CD4-positive, alpha-beta memory T cell (primary cell): ENCODE measurements at regions not wholly inside any gene's neighbourhood (a gene's known extent, or its start where the extent isn't known, plus 50 kb on each side); places are given as distances from the start of the nearest gene placed in this dataset.

Experiments
- CTCF ChIA-PET: fragments of 350-600 bp; sonication (Branson Sonifier 250); formaldehyde crosslinking; loops from one replicate; lab custom pipeline; 2021; ENCODE audit warnings: inconsistent platforms; ENCODE audit not compliant: partially characterized antibody; lab: Charles Lee
- POLR2A ChIA-PET: fragments of 350-600 bp; sonication (Branson Sonifier 250); formaldehyde crosslinking; loops from one replicate; lab custom pipeline; 2021; ENCODE audit not compliant: partially characterized antibody; lab: Charles Lee
- DNase-seq, 5 donors: peaks; one replicate each; pipeline versions ENCODE4 v3.0.0 to v3.0.0-alpha.2; 2020 to 2022; ENCODE audit warnings: mixed read lengths in 1 of 5
- H3K27ac ChIP-seq: one replicate; pipeline ENCODE4 v1.7.0; 2013; ENCODE audit warnings: low read depth, low read length
- H3K27me3 ChIP-seq: 2 replicates; pipeline ENCODE4 v1.7.0; 2013; ENCODE audit warnings: mild to moderate bottlenecking, low read length, moderate library complexity; ENCODE audit not compliant: insufficient read depth
- H3K36me3 ChIP-seq: 2 replicates; pipeline ENCODE4 v1.7.0; 2013; ENCODE audit warnings: mild to moderate bottlenecking, low read length, moderate library complexity; ENCODE audit not compliant: insufficient read depth
- H3K4me1 ChIP-seq: 2 replicates; pipeline ENCODE4 v1.7.0; 2013; ENCODE audit warnings: mild to moderate bottlenecking, low read length, moderate library complexity; ENCODE audit not compliant: insufficient read depth
- H3K4me3 ChIP-seq, 2 donors: one replicate each; pipeline ENCODE4 v1.7.0; 2013; ENCODE audit warnings: low read length in 2 of 2, mild to moderate bottlenecking in 1 of 2
- H3K9me3 ChIP-seq, 2 donors: one replicate each; pipeline ENCODE4 v1.7.0; 2013; ENCODE audit warnings: low read length in 2 of 2, control low read depth in 1 of 2; ENCODE audit not compliant: control insufficient read depth in 1 of 2
- H3K27ac Mint-ChIP-seq, 7 donors: one replicate each; pipeline ENCODE4 v1.8.0; 2020 to 2021; ENCODE audit warnings: mixed read lengths in 7 of 7, mild to moderate bottlenecking in 6 of 7, inconsistent platforms in 3 of 7, moderate library complexity in 3 of 7
- H3K27me3 Mint-ChIP-seq, 2 donors: one replicate each; pipeline ENCODE4 v1.8.0; 2020 to 2021; ENCODE audit warnings: mixed read lengths in 2 of 2
- H3K36me3 Mint-ChIP-seq, 2 donors: one replicate each; pipeline ENCODE4 v1.8.0; 2020 to 2021; ENCODE audit warnings: mixed read lengths in 2 of 2, inconsistent platforms in 1 of 2, mild to moderate bottlenecking in 1 of 2
- H3K4me1 Mint-ChIP-seq, 4 donors: one replicate each; pipeline ENCODE4 v1.8.0; 2020 to 2021; ENCODE audit warnings: mixed read lengths in 4 of 4, mild to moderate bottlenecking in 1 of 4
- H3K4me3 Mint-ChIP-seq, 8 donors: one replicate each; pipeline ENCODE4 v1.8.0; 2020 to 2021; ENCODE audit warnings: mixed read lengths in 8 of 8, mild to moderate bottlenecking in 7 of 8, moderate library complexity in 6 of 8, inconsistent platforms in 3 of 8
- H3K9me3 Mint-ChIP-seq, 8 donors: one replicate each; pipeline ENCODE4 v1.8.0; 2020 to 2021; ENCODE audit warnings: mixed read lengths in 8 of 8, mild to moderate bottlenecking in 5 of 8, inconsistent platforms in 3 of 8, moderate library complexity in 1 of 8
- intact Hi-C: fragments of 100-400 bp; cut with micrococcal nuclease; formaldehyde crosslinking; loops from one replicate; pipeline ENCODE4 v1.15.1; 2023

- no peak for DNase-seq
- H3K27me3 ChIP-seq = no peaks in the 10 kb centered on the region
- ChIA-PET CTCF (no interaction called here), POLR2A (no interaction called here)
- H3K4me3 Mint-ChIP-seq = no peak overlapping the region
- H3K9me3 Mint-ChIP-seq = peaks cover 0 to 14% (median 5%) of the 10 kb centered on the region in 8 donors
- H3K4me1 ChIP-seq = no peaks in the 10 kb centered on the region
- no peaks in the 10 kb centered on the region for H3K27me3 Mint-ChIP-seq
- H3K4me1 Mint-ChIP-seq = no peaks in the 10 kb centered on the region
- no peaks in the 10 kb centered on the region for H3K36me3 ChIP-seq
- no peak overlapping the region for H3K27ac Mint-ChIP-seq
- H3K27ac ChIP-seq = no peak overlapping the region
- H3K9me3 ChIP-seq = no peaks in the 10 kb centered on the region
- intact Hi-C loops = no loop called here
- H3K36me3 Mint-ChIP-seq = no peaks in the 10 kb centered on the region
- H3K4me3 ChIP-seq = no peak overlapping the region
Measured at GRCh38 chr2:117085737-117086136, 728.8 kb upstream of the DDX18 start.

GRCh38 chr2:117086174-117086942 lies 728.1 kb upstream of the DDX18 start:
- no peaks in the 10 kb centered on the region for H3K36me3 Mint-ChIP-seq
- H3K9me3 ChIP-seq = no peaks in the 10 kb centered on the region
- H3K9me3 Mint-ChIP-seq = peaks cover 0 to 14% (median 3%) of the 10 kb centered on the region in 8 donors
- no peak overlapping the region for H3K27ac ChIP-seq
- no peaks in the 10 kb centered on the region for H3K4me1 Mint-ChIP-seq
- no peak for DNase-seq
- no peaks in the 10 kb centered on the region for H3K27me3 ChIP-seq
- ChIA-PET CTCF (no interaction called here), POLR2A (no interaction called here)
- intact Hi-C loops = no loop called here
- H3K4me1 ChIP-seq = no peaks in the 10 kb centered on the region
- no peak overlapping the region for H3K27ac Mint-ChIP-seq
- H3K27me3 Mint-ChIP-seq = no peaks in the 10 kb centered on the region
- H3K4me3 Mint-ChIP-seq = no peak overlapping the region
- no peak overlapping the region for H3K4me3 ChIP-seq
- H3K36me3 ChIP-seq = no peaks in the 10 kb centered on the region

GRCh38 chr2:117086943-117087250 lies 727.6 kb upstream of the DDX18 start:
- no peak for DNase-seq
- Histone ChIP-seq H3K4me1 (no peaks in the 10 kb centered on the region), H3K27ac (no peak overlapping the region), H3K9me3 (no peaks in the 10 kb centered on the region), H3K27me3 (no peaks in the 10 kb centered on the region), H3K4me3 (no peak overlapping the region), H3K36me3 (no peaks in the 10 kb centered on the region)
- Mint-ChIP-seq H3K4me1 (no peaks in the 10 kb centered on the region), H3K9me3 (peaks cover 0 to 14% (median 3%) of the 10 kb centered on the region in 8 donors), H3K4me3 (no peak overlapping the region), H3K27me3 (no peaks in the 10 kb centered on the region), H3K27ac (no peak overlapping the region), H3K36me3 (no peaks in the 10 kb centered on the region)
- intact Hi-C loops = no loop called here
- ChIA-PET POLR2A (no interaction called here), CTCF (no interaction called here)

GRCh38 chr2:117087535-117088291 lies 726.8 kb upstream of the DDX18 start:
- H3K4me3 ChIP-seq = no peak overlapping the region
- POLR2A ChIA-PET = no interaction called here
- no peak for DNase-seq
- H3K36me3 ChIP-seq = no peaks in the 10 kb centered on the region
- no peak overlapping the region for H3K27ac ChIP-seq
- Mint-ChIP-seq H3K4me1 (no peaks in the 10 kb centered on the region), H3K9me3 (peaks cover 0 to 14% (median 5%) of the 10 kb centered on the region in 8 donors), H3K36me3 (no peaks in the 10 kb centered on the region), H3K4me3 (no peak overlapping the region), H3K27ac (no peak overlapping the region), H3K27me3 (no peaks in the 10 kb centered on the region)
- H3K9me3 ChIP-seq = no peaks in the 10 kb centered on the region
- intact Hi-C loops = no loop called here
- no peaks in the 10 kb centered on the region for H3K4me1 ChIP-seq
- H3K27me3 ChIP-seq = no peaks in the 10 kb centered on the region
- CTCF ChIA-PET = no interaction called here

GRCh38 chr2:117091041-117091837 lies 723.3 kb upstream of the DDX18 start:
- no peak overlapping the region for H3K4me3 Mint-ChIP-seq
- CTCF ChIA-PET = no interaction called here
- H3K9me3 Mint-ChIP-seq = peaks cover 0 to 17% (median 3%) of the 10 kb centered on the region in 8 donors
- no peak for DNase-seq
- no peaks in the 10 kb centered on the region for H3K36me3 ChIP-seq
- H3K27me3 Mint-ChIP-seq = no peaks in the 10 kb centered on the region
- H3K4me1 Mint-ChIP-seq = no peaks in the 10 kb centered on the region
- no peaks in the 10 kb centered on the region for H3K9me3 ChIP-seq
- no peaks in the 10 kb centered on the region for H3K36me3 Mint-ChIP-seq
- no peak overlapping the region for H3K27ac Mint-ChIP-seq
- POLR2A ChIA-PET = no interaction called here
- H3K4me3 ChIP-seq = no peak overlapping the region
- no peaks in the 10 kb centered on the region for H3K27me3 ChIP-seq
- intact Hi-C loops = no loop called here
- no peak overlapping the region for H3K27ac ChIP-seq
- no peaks in the 10 kb centered on the region for H3K4me1 ChIP-seq

- no peaks in the 10 kb centered on the region for H3K27me3 Mint-ChIP-seq
- no peak overlapping the region for H3K27ac ChIP-seq
- no peaks in the 10 kb centered on the region for H3K36me3 Mint-ChIP-seq
- no peaks in the 10 kb centered on the region for H3K27me3 ChIP-seq
- no peak for DNase-seq
- H3K4me1 ChIP-seq = no peaks in the 10 kb centered on the region
- peaks cover 0 to 13% (median 5%) of the 10 kb centered on the region in 8 donors for H3K9me3 Mint-ChIP-seq
- POLR2A ChIA-PET = no interaction called here
- CTCF ChIA-PET = no interaction called here
- H3K27ac Mint-ChIP-seq = no peak overlapping the region
- H3K4me1 Mint-ChIP-seq = no peaks in the 10 kb centered on the region
- H3K4me3 Mint-ChIP-seq = no peak overlapping the region
- H3K36me3 ChIP-seq = no peaks in the 10 kb centered on the region
- no peak overlapping the region for H3K4me3 ChIP-seq
- no peaks in the 10 kb centered on the region for H3K9me3 ChIP-seq
- intact Hi-C loops = no loop called here
Measured at GRCh38 chr2:117101613-117102012, 712.9 kb upstream of the DDX18 start.

GRCh38 chr2:117108741-117109267 lies 705.7 kb upstream of the DDX18 start:
- no peaks in the 10 kb centered on the region for H3K27me3 ChIP-seq
- H3K9me3 Mint-ChIP-seq = peaks cover 2 to 40% (median 16%) of the 10 kb centered on the region in 8 donors
- no peak overlapping the region for H3K4me3 ChIP-seq
- H3K27ac Mint-ChIP-seq = no peak overlapping the region
- no peaks in the 10 kb centered on the region for H3K36me3 Mint-ChIP-seq
- intact Hi-C loops = no loop called here
- POLR2A ChIA-PET = no interaction called here
- no peaks in the 10 kb centered on the region for H3K36me3 ChIP-seq
- no peaks in the 10 kb centered on the region for H3K4me1 ChIP-seq
- no peak overlapping the region for H3K27ac ChIP-seq
- H3K27me3 Mint-ChIP-seq = no peaks in the 10 kb centered on the region
- CTCF ChIA-PET = no interaction called here
- no peak overlapping the region for H3K4me3 Mint-ChIP-seq
- no peaks in the 10 kb centered on the region for H3K9me3 ChIP-seq
- H3K4me1 Mint-ChIP-seq = no peaks in the 10 kb centered on the region
- DNase-seq = no peak
